H9 (cell line): ENCODE measurements at regions not wholly inside any gene's neighbourhood (a gene's known extent, or its start where the extent isn't known, plus 50 kb on each side); places are given as distances from the start of the nearest gene placed in this dataset.

Source experiments
- DNase-seq: peaks from one replicate; pipeline ENCODE4 v3.0.0-alpha.2; 2017
- H2AFZ ChIP-seq: one replicate; pipeline ENCODE4 v1.6.1; 2013; ENCODE audit warnings: mild to moderate bottlenecking, low read length, control low read depth, moderate library complexity
- H2AK5ac ChIP-seq: 2 replicates; pipeline ENCODE4 v1.6.1; 2013; ENCODE audit warnings: low read length, control low read depth, mixed read lengths; ENCODE audit not compliant: insufficient read length
- H2BK120ac ChIP-seq: one replicate; pipeline ENCODE4 v1.6.1; 2013; ENCODE audit warnings: low read depth, mild to moderate bottlenecking, low read length, control low read depth, inconsistent platforms; ENCODE audit not compliant: poor library complexity, severe bottlenecking
- H2BK12ac ChIP-seq: 2 replicates; pipeline ENCODE4 v1.6.1; 2013; ENCODE audit warnings: low read length, control low read depth, mixed read lengths, low read depth; ENCODE audit not compliant: insufficient read length
- H2BK15ac ChIP-seq: 2 replicates; pipeline ENCODE4 v1.6.1; 2013; ENCODE audit warnings: low read depth, low read length, control low read depth
- H2BK20ac ChIP-seq: one replicate; pipeline ENCODE4 v1.6.1; 2013; ENCODE audit warnings: low read depth, mild to moderate bottlenecking, low read length, control low read depth, inconsistent platforms; ENCODE audit not compliant: poor library complexity, severe bottlenecking
- H2BK5ac ChIP-seq: 2 replicates; pipeline ENCODE4 v1.6.1; 2013; ENCODE audit warnings: low read length, control low read depth, mixed read lengths; ENCODE audit not compliant: insufficient read length
- H3K14ac ChIP-seq: 2 replicates; pipeline ENCODE4 v1.6.1; 2013; ENCODE audit warnings: low read length, control low read depth; ENCODE audit not compliant: insufficient read depth
- H3K18ac ChIP-seq: 2 replicates; pipeline ENCODE4 v1.6.1; 2013; ENCODE audit warnings: low read depth, mild to moderate bottlenecking, mixed read lengths, low read length, control low read depth; ENCODE audit not compliant: insufficient read length
- H3K23ac ChIP-seq: 2 replicates; pipeline ENCODE4 v1.6.1; 2013; ENCODE audit warnings: low read length, control low read depth, mixed read lengths, low read depth; ENCODE audit not compliant: insufficient read length
- H3K23me2 ChIP-seq: 2 replicates; pipeline ENCODE4 v1.6.1; 2013; ENCODE audit warnings: low read depth, mild to moderate bottlenecking, mixed read lengths, low read length, control low read depth; ENCODE audit not compliant: insufficient read length, poor library complexity, severe bottlenecking
- H3K27ac ChIP-seq: 2 replicates; pipeline ENCODE4 v1.5.1; 2013; ENCODE audit warnings: low read length, control low read depth, mixed read lengths, low read depth; ENCODE audit not compliant: insufficient read length
- H3K27me3 ChIP-seq: 2 replicates; pipeline ENCODE4 v1.6.1; 2013; ENCODE audit warnings: low read length, control low read depth, inconsistent platforms; ENCODE audit not compliant: insufficient read depth
- H3K4ac ChIP-seq: 2 replicates; pipeline ENCODE4 v1.6.1; 2013; ENCODE audit warnings: low read depth, mild to moderate bottlenecking, control low read depth, inconsistent platforms, low read length, moderate library complexity
- H3K4me1 ChIP-seq: 2 replicates; pipeline ENCODE4 v1.6.1; 2013; ENCODE audit warnings: low read length, control low read depth, inconsistent platforms; ENCODE audit not compliant: insufficient read depth
- H3K4me2 ChIP-seq: 2 replicates; pipeline ENCODE4 v1.6.1; 2013; ENCODE audit warnings: low read length, control low read depth, mixed read lengths; ENCODE audit not compliant: insufficient read length, insufficient read depth
- H3K56ac ChIP-seq: 2 replicates; pipeline ENCODE4 v1.6.1; 2013; ENCODE audit warnings: low read depth, mild to moderate bottlenecking, mixed read lengths, low read length, control low read depth; ENCODE audit not compliant: insufficient read length
- H3K79me1 ChIP-seq: 2 replicates; pipeline ENCODE4 v1.6.1; 2013; ENCODE audit warnings: low read depth, mild to moderate bottlenecking, moderate library complexity, low read length, control low read depth, inconsistent platforms; ENCODE audit not compliant: insufficient read depth, poor library complexity, severe bottlenecking
- H3K79me2 ChIP-seq: 2 replicates; pipeline ENCODE4 v1.6.1; 2013; ENCODE audit warnings: low read length, control low read depth, inconsistent platforms; ENCODE audit not compliant: insufficient read depth
- H3K9ac ChIP-seq: 2 replicates; pipeline ENCODE4 v1.6.1; 2013; ENCODE audit warnings: low read length, control low read depth, mixed read lengths; ENCODE audit not compliant: insufficient read length; ENCODE audit errors: extremely low read depth
- H3K9me3 ChIP-seq: one replicate; pipeline ENCODE4 v1.6.1; 2013; ENCODE audit warnings: low read depth, low read length, inconsistent platforms; ENCODE audit not compliant: control insufficient read depth
- H3T11ph ChIP-seq: one replicate; pipeline ENCODE4 v1.6.1; 2013; ENCODE audit warnings: mild to moderate bottlenecking, low read length, control low read depth, inconsistent platforms
- H4K20me1 ChIP-seq: one replicate; pipeline ENCODE4 v1.6.1; 2013; ENCODE audit not compliant: control insufficient read depth, insufficient read length, insufficient read depth
- H4K5ac ChIP-seq: 2 replicates; pipeline ENCODE4 v1.6.1; 2013; ENCODE audit warnings: low read depth, mild to moderate bottlenecking, mixed read lengths, low read length, control low read depth; ENCODE audit not compliant: insufficient read length
- H4K8ac ChIP-seq: replicated peaks from 2 replicates; pipeline ENCODE4 v1.6.1; 2013; ENCODE audit warnings: low read length, control low read depth, mixed read lengths, low read depth; ENCODE audit not compliant: insufficient read length
- H4K91ac ChIP-seq: 2 replicates; pipeline ENCODE4 v1.6.1; 2013; ENCODE audit warnings: low read depth, mild to moderate bottlenecking, moderate library complexity, mixed read lengths, low read length, control low read depth; ENCODE audit not compliant: insufficient read length
- H3K27ac Mint-ChIP-seq, 3 experiments: 2 replicates in 2 of 3; 3 replicates in 1 of 3; pipeline ENCODE4 v1.8.0; 2020 to 2021; ENCODE audit warnings: mixed read lengths in 3 of 3, mild to moderate bottlenecking in 1 of 3, moderate library complexity in 1 of 3
- H3K27me3 Mint-ChIP-seq: 2 replicates; pipeline ENCODE4 v1.8.0; 2021; ENCODE audit warnings: low read depth, mild to moderate bottlenecking, moderate library complexity, mixed read lengths
- H3K36me3 Mint-ChIP-seq, 3 experiments: 2 replicates in 2 of 3; 3 replicates in 1 of 3; pipeline ENCODE4 v1.8.0; 2020 to 2021; ENCODE audit warnings: low read depth in 3 of 3, mixed read lengths in 3 of 3; ENCODE audit not compliant: insufficient read depth in 1 of 3
- H3K4me1 Mint-ChIP-seq, 2 experiments: 2 replicates each; pipeline ENCODE4 v1.8.0; 2020; ENCODE audit warnings: mixed read lengths in 2 of 2
- H3K4me3 Mint-ChIP-seq, 2 experiments: 2 replicates in 1 of 2; 3 replicates in 1 of 2; pipeline ENCODE4 v1.8.0; 2020 to 2021; ENCODE audit warnings: mild to moderate bottlenecking in 2 of 2, mixed read lengths in 2 of 2, moderate library complexity in 1 of 2
- H3K9me3 Mint-ChIP-seq, 2 experiments: 2 replicates in 1 of 2; 3 replicates in 1 of 2; pipeline ENCODE4 v1.8.0; 2020; ENCODE audit warnings: mild to moderate bottlenecking in 2 of 2, mixed read lengths in 2 of 2, moderate library complexity in 1 of 2
- CTCF ChIP-seq: fragments of 200-600 bp; sonication (generic); conservative IDR thresholded peaks from 3 replicates; pipeline ENCODE4 v1.8.0; 2021; ENCODE audit warnings: antibody characterized with exemption, mild to moderate bottlenecking
- WGBS: extraction: QIAGEN DNeasy Blood & Tissue Kit; methylation state at CpG from one replicate; pipeline ENCODE4 v1.1.7; 2013; ENCODE audit warnings: missing lambda C conversion rate, low lambda C conversion rate, mixed read lengths; ENCODE audit not compliant: insufficient read length; ENCODE audit errors: extremely low coverage; 5-methylcytosine and 5-hydroxymethylcytosine counted together

- Mint-ChIP-seq H3K27ac (no peak overlapping the region), H3K9me3 (no peaks in the 10 kb centered on the region), H3K4me1 (peaks cover 3 to 12% of the 10 kb centered on the region in 2 experiments; a peak in 2 of 4 replicates), H3K27me3 (no peaks in the 10 kb centered on the region), H3K4me3 (no peak overlapping the region), H3K36me3 (no peaks in the 10 kb centered on the region)
- Histone ChIP-seq H3K9me3 (no peaks in the 10 kb centered on the region), H3K56ac (no peak overlapping the region), H3K79me1 (no peaks in the 10 kb centered on the region), H3K27me3 (no peaks in the 10 kb centered on the region), H3K23me2 (no peaks in the 10 kb centered on the region), H2BK20ac (no peak overlapping the region), H4K91ac (no peak overlapping the region), H2BK5ac (no peak overlapping the region), H3K18ac (no peak overlapping the region), H3K4ac (no peak overlapping the region), H4K8ac (no peak overlapping the region), H3K79me2 (no peaks in the 10 kb centered on the region), H3K4me2 (no peak overlapping the region), H3K4me1 (no peaks in the 10 kb centered on the region; the same call in 1 of the 2 replicates), H4K5ac (no peak overlapping the region), H3K23ac (no peak overlapping the region), H3K9ac (no peak overlapping the region), H2BK120ac (no peak overlapping the region), H3T11ph (no peak overlapping the region), H3K14ac (no peak overlapping the region), H4K20me1 (no peaks in the 10 kb centered on the region), H2AFZ (no peak overlapping the region), H2BK15ac (no peak overlapping the region), H2BK12ac (no peak overlapping the region), H2AK5ac (no peak overlapping the region), H3K27ac (no peak overlapping the region)
- DNase-seq: no peak
- TF ChIP-seq CTCF: no peak
- no CpG with 5 or more reads among the region's 2 CpGs for WGBS
Measured at GRCh38 chr10:9015005-9015404, 960.5 kb downstream of the GATA3 start.
